Activated T-helper 2 cell treated with anti-CD3 and anti-CD28 coated beads, Interferon-gamma antibody, Interleukin-2, Interleukin-4, amounts not matched to agents 10 μg/mL and 5 μg/mL and 100 μg/mL, durations not matched to agents 14 hours and 24 hours and 36 hours (primary cell): ENCODE measurements at regions not wholly inside any gene's neighbourhood (a gene's known extent, or its start where the extent isn't known, plus 50 kb on each side); places are given as distances from the start of the nearest gene placed in this dataset.
"Not testable (repeated sequence)": the region's sequence is repeated elsewhere in the genome, so short reads cannot be mapped to it uniquely, and the experiment has no call there.

Experiments used
- DNase-seq: peaks from one replicate; pipeline ENCODE4 v3.0.0; 2021; ENCODE audit warnings: low spot score
- H3K27ac Mint-ChIP-seq: one replicate; pipeline ENCODE4 v1.8.0; 2021; ENCODE audit warnings: mixed read lengths
- H3K27me3 Mint-ChIP-seq: one replicate; pipeline ENCODE4 v1.8.0; 2021; ENCODE audit warnings: low read depth, mixed read lengths
- H3K36me3 Mint-ChIP-seq: one replicate; pipeline ENCODE4 v1.8.0; 2021; ENCODE audit warnings: low read depth, mixed read lengths
- H3K4me1 Mint-ChIP-seq: one replicate; pipeline ENCODE4 v1.8.0; 2021; ENCODE audit warnings: low read depth, mixed read lengths
- H3K4me3 Mint-ChIP-seq: one replicate; pipeline ENCODE4 v1.8.0; 2021; ENCODE audit warnings: low read depth, mild to moderate bottlenecking, moderate library complexity, mixed read lengths
- H3K9me3 Mint-ChIP-seq: one replicate; pipeline ENCODE4 v1.8.0; 2021; ENCODE audit warnings: mixed read lengths
- intact Hi-C: fragments of 100-400 bp; cut with micrococcal nuclease; formaldehyde crosslinking; loops from one replicate; pipeline ENCODE4 v1.15.1; 2023

DNA sequence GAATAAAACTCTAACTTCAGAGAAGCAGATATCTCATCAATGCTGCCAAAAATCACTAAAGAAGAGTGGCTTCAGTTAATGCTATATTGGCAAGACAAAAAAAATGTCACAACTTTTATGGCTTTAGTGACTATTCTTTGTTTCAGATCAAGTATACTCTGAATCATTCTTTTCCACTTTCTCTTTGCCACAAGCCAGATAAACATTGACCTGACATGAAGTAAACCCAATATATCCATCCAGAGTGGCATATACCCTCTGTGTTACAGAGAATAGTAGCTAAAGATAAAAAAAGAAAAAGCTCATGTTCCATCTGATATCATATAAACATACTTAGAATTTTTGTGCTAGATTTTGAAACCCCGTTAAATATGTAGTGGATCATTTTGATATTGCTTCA, 206.7 kb upstream of the CNKSR2 start:
- Mint-ChIP-seq H3K36me3 (no peaks in the 10 kb centered on the region), H3K4me1 (no peaks in the 10 kb centered on the region), H3K4me3 (no peak overlapping the region), H3K27ac (no peak overlapping the region), H3K9me3 (no peaks in the 10 kb centered on the region), H3K27me3 (no peaks in the 10 kb centered on the region)
- DNase-seq: no peak
- intact Hi-C loops: no loop called here

DNA sequence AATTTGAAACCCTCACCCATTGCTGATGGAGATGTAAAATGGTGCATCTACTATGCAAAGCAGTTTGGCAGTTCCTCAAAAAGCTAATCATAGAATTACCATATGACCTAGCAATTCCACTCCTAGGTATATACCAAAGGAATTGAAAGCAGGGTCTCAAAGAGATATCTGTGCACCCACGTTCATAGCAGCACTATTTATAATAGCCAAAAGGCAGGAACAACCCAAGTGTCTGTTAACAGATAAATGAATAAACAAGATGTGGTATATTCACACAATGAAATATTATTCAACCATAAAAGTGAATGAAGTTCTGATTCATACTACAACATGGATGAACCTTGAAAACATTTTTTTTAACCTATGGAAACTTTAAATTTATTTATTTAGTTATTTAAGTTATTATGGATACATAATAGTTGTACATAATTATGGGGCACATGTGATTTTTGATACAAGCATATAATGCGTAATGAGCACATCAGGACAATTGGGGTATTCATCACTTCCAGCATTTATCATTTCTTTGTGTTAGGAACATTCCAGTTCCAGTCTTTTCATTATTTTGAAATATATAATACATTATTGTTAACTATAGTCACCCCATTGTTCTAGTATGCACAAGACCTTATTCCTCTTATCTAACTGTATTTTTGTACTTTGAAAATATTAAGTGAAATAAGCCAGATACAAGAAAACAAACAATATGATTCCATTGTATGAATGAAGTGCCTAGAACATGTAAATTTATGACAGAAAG, 205.6 kb upstream of the CNKSR2 start:
- intact Hi-C loops: no loop called here
- Mint-ChIP-seq H3K9me3 (no peaks in the 10 kb centered on the region), H3K27me3 (no peaks in the 10 kb centered on the region), H3K27ac (no peak overlapping the region), H3K4me1 (no peaks in the 10 kb centered on the region), H3K4me3 (no peak overlapping the region), H3K36me3 (no peaks in the 10 kb centered on the region)
- DNase-seq: no peak

- Mint-ChIP-seq H3K27me3 (no peaks in the 10 kb centered on the region), H3K9me3 (no peaks in the 10 kb centered on the region), H3K27ac (no peak overlapping the region), H3K4me3 (no peak overlapping the region), H3K4me1 (no peaks in the 10 kb centered on the region), H3K36me3 (no peaks in the 10 kb centered on the region)
- intact Hi-C loops: no loop called here
- DNase-seq: no peak
Measured at GRCh38 chrX:21171181-21171580, 203.0 kb upstream of the CNKSR2 start.

GRCh38 chrX:21174439-21174838, 199.8 kb upstream of the CNKSR2 start:
- H3K27ac Mint-ChIP-seq: no peak overlapping the region
- H3K4me3 Mint-ChIP-seq: no peak overlapping the region
- DNase-seq: no peak
- intact Hi-C loops: no loop called here
- no peaks in the 10 kb centered on the region for H3K27me3 Mint-ChIP-seq
- no peaks in the 10 kb centered on the region for H3K9me3 Mint-ChIP-seq
- no peaks in the 10 kb centered on the region for H3K36me3 Mint-ChIP-seq
- H3K4me1 Mint-ChIP-seq: no peaks in the 10 kb centered on the region

GRCh38 chrX:21176921-21177571, 197.2 kb upstream of the CNKSR2 start:
- Mint-ChIP-seq H3K4me1 (no peaks in the 10 kb centered on the region), H3K27me3 (no peaks in the 10 kb centered on the region), H3K4me3 (no peak overlapping the region), H3K9me3 (no peaks in the 10 kb centered on the region), H3K27ac (no peak overlapping the region), H3K36me3 (no peaks in the 10 kb centered on the region)
- intact Hi-C loops: no loop called here
- DNase-seq: no peak

GRCh38 chrX:21181232-21181853, 192.9 kb upstream of the CNKSR2 start:
- DNase-seq: no peak
- Mint-ChIP-seq H3K9me3 (no peaks in the 10 kb centered on the region), H3K4me1 (no peaks in the 10 kb centered on the region), H3K27me3 (no peaks in the 10 kb centered on the region), H3K4me3 (no peak overlapping the region), H3K27ac (no peak overlapping the region), H3K36me3 (no peaks in the 10 kb centered on the region)
- intact Hi-C loops: no loop called here

GRCh38 chrX:21193196-21193595, 181.0 kb upstream of the CNKSR2 start:
- H3K4me1 Mint-ChIP-seq: no peaks in the 10 kb centered on the region
- H3K4me3 Mint-ChIP-seq: no peak overlapping the region
- H3K36me3 Mint-ChIP-seq: no peaks in the 10 kb centered on the region
- no peaks in the 10 kb centered on the region for H3K27me3 Mint-ChIP-seq
- DNase-seq: no peak
- no peaks in the 10 kb centered on the region for H3K9me3 Mint-ChIP-seq
- H3K27ac Mint-ChIP-seq: no peak overlapping the region
- intact Hi-C loops: no loop called here

GRCh38 chrX:21194526-21194925, 179.7 kb upstream of the CNKSR2 start:
- intact Hi-C loops: no loop called here
- H3K9me3 Mint-ChIP-seq: no peaks in the 10 kb centered on the region

GRCh38 chrX:21207080-21207479, 167.1 kb upstream of the CNKSR2 start:
- DNase-seq: no peak
- no peaks in the 10 kb centered on the region for H3K4me1 Mint-ChIP-seq
- intact Hi-C loops: no loop called here
- H3K4me3 Mint-ChIP-seq: no peak overlapping the region
- H3K36me3 Mint-ChIP-seq: no peaks in the 10 kb centered on the region
- no peak overlapping the region for H3K27ac Mint-ChIP-seq
- no peaks in the 10 kb centered on the region for H3K27me3 Mint-ChIP-seq
- no peaks in the 10 kb centered on the region for H3K9me3 Mint-ChIP-seq

More at GRCh38 chrX:21194526-21194925, 179.7 kb upstream of the CNKSR2 start:
- Mint-ChIP-seq H3K36me3 (no peaks in the 10 kb centered on the region), H3K27ac (no peak overlapping the region), H3K4me1 (no peaks in the 10 kb centered on the region), H3K27me3 (no peaks in the 10 kb centered on the region), H3K4me3 (no peak overlapping the region)
- DNase-seq: no peak

GRCh38 chrX:21219208-21219607, 155.0 kb upstream of the CNKSR2 start:
- H3K27ac Mint-ChIP-seq, H3K4me1 Mint-ChIP-seq, H3K36me3 Mint-ChIP-seq, H3K9me3 Mint-ChIP-seq, intact Hi-C loops, H3K27me3 Mint-ChIP-seq, H3K4me3 Mint-ChIP-seq, DNase-seq: not testable (repeated sequence)

DNA sequence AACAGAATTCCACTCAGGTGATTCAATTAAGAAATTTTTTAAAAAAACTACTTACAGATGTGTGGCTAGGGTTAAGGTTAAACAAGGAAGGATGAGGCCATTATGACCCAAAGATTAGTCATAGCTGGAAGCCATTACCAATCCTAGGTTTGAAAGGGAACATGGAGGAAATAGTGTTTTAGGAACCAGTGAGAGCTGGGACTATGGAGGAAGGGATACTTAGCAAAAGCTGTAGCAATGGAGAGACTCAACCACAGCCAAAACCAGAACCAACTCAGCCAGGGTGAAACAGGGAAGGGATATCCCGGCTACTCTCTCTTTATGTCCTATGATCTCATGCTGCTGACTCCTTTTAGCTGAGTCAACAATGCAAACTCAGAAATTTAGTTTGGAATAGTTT, 148.6 kb upstream of the CNKSR2 start:
- Mint-ChIP-seq H3K4me3 (no peak overlapping the region), H3K4me1 (no peaks in the 10 kb centered on the region), H3K27me3 (no peaks in the 10 kb centered on the region), H3K9me3 (no peaks in the 10 kb centered on the region), H3K27ac (no peak overlapping the region), H3K36me3 (no peaks in the 10 kb centered on the region)
- intact Hi-C loops: no loop called here
- no peak for DNase-seq

- H3K27me3 Mint-ChIP-seq, H3K27ac Mint-ChIP-seq, H3K36me3 Mint-ChIP-seq, intact Hi-C loops, DNase-seq, H3K9me3 Mint-ChIP-seq, H3K4me3 Mint-ChIP-seq, H3K4me1 Mint-ChIP-seq: not testable (repeated sequence)
Measured at GRCh38 chrX:21228974-21229373, 145.2 kb upstream of the CNKSR2 start.

DNA sequence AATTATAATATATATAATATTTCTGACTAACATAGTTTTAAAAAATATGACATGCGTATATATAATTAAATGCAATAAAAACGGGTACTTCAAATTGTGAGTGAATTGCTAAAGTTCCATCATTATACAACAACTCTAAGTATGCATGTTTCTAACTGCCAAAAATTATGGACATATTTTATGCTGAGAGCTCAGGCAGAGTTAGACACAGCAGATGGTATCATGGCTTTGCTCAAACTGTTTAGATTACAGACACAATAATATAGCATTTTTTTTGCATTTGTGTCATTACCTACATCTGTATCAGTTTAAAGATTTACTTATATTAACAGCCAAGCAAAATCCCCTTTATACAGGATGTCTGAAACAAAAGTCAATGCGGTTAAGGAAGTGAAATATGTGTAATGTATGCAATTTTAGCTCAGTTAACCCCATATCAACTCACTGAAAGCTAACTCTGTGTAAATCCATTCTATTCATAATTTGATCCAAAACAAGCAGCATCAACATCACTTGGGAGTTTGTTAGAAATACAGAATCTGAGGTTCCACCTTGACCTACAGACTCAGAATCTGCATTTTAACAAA, 119.1 kb upstream of the CNKSR2 start:
- intact Hi-C loops: no loop called here
- DNase-seq: no peak
- Mint-ChIP-seq H3K4me3 (no peak overlapping the region), H3K27me3 (no peaks in the 10 kb centered on the region), H3K9me3 (no peaks in the 10 kb centered on the region), H3K4me1 (no peaks in the 10 kb centered on the region), H3K27ac (no peak overlapping the region), H3K36me3 (no peaks in the 10 kb centered on the region)
